ENCODE measurements at regions not wholly inside any gene's neighbourhood (a gene's known extent, or its start where the extent isn't known, plus 50 kb on each side); places are given as distances from the start of the nearest gene placed in this dataset.

- H3K4me2 ChIP-seq (ENCODE audit: low read depth, low read length, poor library complexity, severe bottlenecking) = no peak overlapping the region
- H3K9ac ChIP-seq (ENCODE audit: low read depth, low read length, poor library complexity, severe bottlenecking) = no peak overlapping the region
- no peaks in the 10 kb centered on the region for H3K36me3 ChIP-seq (ENCODE audit: insufficient read depth, low read length)
- H3K27me3 ChIP-seq (ENCODE audit: insufficient read depth, low read length, poor library complexity, severe bottlenecking) = no peaks in the 10 kb centered on the region
- no peak overlapping the region for H3K4me3 ChIP-seq (ENCODE audit: low read length, poor library complexity, severe bottlenecking)
- H4K20me1 ChIP-seq (ENCODE audit: insufficient read depth, low read length, poor library complexity, severe bottlenecking) = no peaks in the 10 kb centered on the region
- H3K9me2 ChIP-seq (replicated peaks; ENCODE audit: low read depth, low read length) = no peaks in the 10 kb centered on the region
- H2AFZ ChIP-seq (ENCODE audit: low read length) = no peak overlapping the region
- H3K9me3 ChIP-seq (ENCODE audit: insufficient read depth, low read depth, low read length) = no peaks in the 10 kb centered on the region
- H3K4me1 ChIP-seq (ENCODE audit: insufficient read depth, low read length, poor library complexity, severe bottlenecking) = peaks cover 4% of the 10 kb centered on the region
- no peaks in the 10 kb centered on the region for H3K79me2 ChIP-seq (ENCODE audit: insufficient read depth, low read length)
- no peak for TF ChIP-seq EZH2phosphoT487 (IDR thresholded peaks at IDR 0.05; ENCODE audit: borderline replicate concordance)
- TF ChIP-seq, protein P1, sequence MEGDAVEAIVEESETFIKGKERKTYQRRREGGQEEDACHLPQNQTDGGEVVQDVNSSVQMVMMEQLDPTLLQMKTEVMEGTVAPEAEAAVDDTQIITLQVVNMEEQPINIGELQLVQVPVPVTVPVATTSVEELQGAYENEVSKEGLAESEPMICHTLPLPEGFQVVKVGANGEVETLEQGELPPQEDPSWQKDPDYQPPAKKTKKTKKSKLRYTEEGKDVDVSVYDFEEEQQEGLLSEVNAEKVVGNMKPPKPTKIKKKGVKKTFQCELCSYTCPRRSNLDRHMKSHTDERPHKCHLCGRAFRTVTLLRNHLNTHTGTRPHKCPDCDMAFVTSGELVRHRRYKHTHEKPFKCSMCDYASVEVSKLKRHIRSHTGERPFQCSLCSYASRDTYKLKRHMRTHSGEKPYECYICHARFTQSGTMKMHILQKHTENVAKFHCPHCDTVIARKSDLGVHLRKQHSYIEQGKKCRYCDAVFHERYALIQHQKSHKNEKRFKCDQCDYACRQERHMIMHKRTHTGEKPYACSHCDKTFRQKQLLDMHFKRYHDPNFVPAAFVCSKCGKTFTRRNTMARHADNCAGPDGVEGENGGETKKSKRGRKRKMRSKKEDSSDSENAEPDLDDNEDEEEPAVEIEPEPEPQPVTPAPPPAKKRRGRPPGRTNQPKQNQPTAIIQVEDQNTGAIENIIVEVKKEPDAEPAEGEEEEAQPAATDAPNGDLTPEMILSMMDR (conservative IDR thresholded peaks at IDR 0.05; ENCODE audit: low read length) = no peak
- H3F3A ChIP-seq (ENCODE audit: low read depth) = no peaks in the 10 kb centered on the region
Measured at GRCh38 chr10:91137011-91137643, 83.3 kb upstream of the PCGF5 start.

GRCh38 chr10:91137822-91138221 lies 82.6 kb upstream of the PCGF5 start:
- no peak overlapping the region for H3K9ac ChIP-seq (ENCODE audit: low read depth, low read length, poor library complexity, severe bottlenecking)
- TF ChIP-seq, protein P1 (conservative IDR thresholded peaks at IDR 0.05; ENCODE audit: low read length) = no peak
- TF ChIP-seq EZH2phosphoT487 (IDR thresholded peaks at IDR 0.05; ENCODE audit: borderline replicate concordance) = no peak

DNA sequence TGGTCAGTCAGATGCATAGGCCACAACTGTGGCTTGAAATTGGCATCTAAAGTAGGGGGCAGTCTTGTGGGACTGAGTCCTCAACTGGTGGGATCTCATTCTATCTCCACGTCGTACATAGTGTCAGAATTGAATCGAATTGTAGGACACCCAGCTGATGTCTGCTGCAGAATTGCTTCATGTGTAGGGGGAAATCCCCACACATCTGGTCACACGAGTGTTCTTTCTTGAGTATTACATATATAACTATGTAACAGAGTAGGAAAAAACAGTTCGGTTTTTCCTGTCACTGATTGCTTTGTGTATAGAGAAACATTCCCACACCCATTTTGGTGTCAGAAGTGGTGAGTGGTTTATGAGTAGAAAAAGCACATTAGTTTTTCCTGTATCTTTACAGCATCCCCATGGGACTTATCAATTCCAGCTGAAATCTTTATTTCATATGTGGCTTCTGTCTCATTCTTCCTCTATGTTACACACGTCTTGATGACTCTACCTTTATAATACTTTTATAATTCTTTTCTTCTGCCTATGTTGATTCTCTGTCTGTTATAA lies 79.4 kb upstream of the PCGF5 start:
- Histone ChIP-seq H3K9ac (ENCODE audit: low read depth, low read length, poor library complexity, severe bottlenecking) (no peak overlapping the region), H3K9me3 (ENCODE audit: insufficient read depth, low read depth, low read length) (no peaks in the 10 kb centered on the region), H3K9me2 (replicated peaks; ENCODE audit: low read depth, low read length) (no peaks in the 10 kb centered on the region), H3K27me3 (ENCODE audit: insufficient read depth, low read length, poor library complexity, severe bottlenecking) (no peaks in the 10 kb centered on the region), H3K4me1 (ENCODE audit: insufficient read depth, low read length, poor library complexity, severe bottlenecking) (peaks cover 4% of the 10 kb centered on the region), H3K4me3 (ENCODE audit: low read length, poor library complexity, severe bottlenecking) (no peak overlapping the region), H3F3A (ENCODE audit: low read depth) (no peaks in the 10 kb centered on the region), H3K36me3 (ENCODE audit: insufficient read depth, low read length) (no peaks in the 10 kb centered on the region), H3K4me2 (ENCODE audit: low read depth, low read length, poor library complexity, severe bottlenecking) (no peak overlapping the region), H4K20me1 (ENCODE audit: insufficient read depth, low read length, poor library complexity, severe bottlenecking) (no peaks in the 10 kb centered on the region), H3K79me2 (ENCODE audit: insufficient read depth, low read length) (no peaks in the 10 kb centered on the region), H2AFZ (ENCODE audit: low read length) (no peak overlapping the region)
- TF ChIP-seq EZH2phosphoT487 (IDR thresholded peaks at IDR 0.05; ENCODE audit: borderline replicate concordance) = no peak
- TF ChIP-seq, protein P1 (conservative IDR thresholded peaks at IDR 0.05; ENCODE audit: low read length) = no peak

More at GRCh38 chr10:91137822-91138221, 82.6 kb upstream of the PCGF5 start:
- H2AFZ ChIP-seq (ENCODE audit: low read length) = no peak overlapping the region
- no peaks in the 10 kb centered on the region for H3F3A ChIP-seq (ENCODE audit: low read depth)
- H3K9me3 ChIP-seq (ENCODE audit: insufficient read depth, low read depth, low read length) = no peaks in the 10 kb centered on the region
- H3K4me3 ChIP-seq (ENCODE audit: low read length, poor library complexity, severe bottlenecking) = no peak overlapping the region
- H3K79me2 ChIP-seq (ENCODE audit: insufficient read depth, low read length) = no peaks in the 10 kb centered on the region
- no peaks in the 10 kb centered on the region for H3K36me3 ChIP-seq (ENCODE audit: insufficient read depth, low read length)
- peaks cover 4% of the 10 kb centered on the region for H3K4me1 ChIP-seq (ENCODE audit: insufficient read depth, low read length, poor library complexity, severe bottlenecking)
- H3K9me2 ChIP-seq (replicated peaks; ENCODE audit: low read depth, low read length) = no peaks in the 10 kb centered on the region
- H3K4me2 ChIP-seq (ENCODE audit: low read depth, low read length, poor library complexity, severe bottlenecking) = no peak overlapping the region
- H4K20me1 ChIP-seq (ENCODE audit: insufficient read depth, low read length, poor library complexity, severe bottlenecking) = no peaks in the 10 kb centered on the region
- H3K27me3 ChIP-seq (ENCODE audit: insufficient read depth, low read length, poor library complexity, severe bottlenecking) = no peaks in the 10 kb centered on the region

All from Loucy (cell line).